ENCODE measurements at regions not wholly inside any gene's neighbourhood (a gene's known extent, or its start where the extent isn't known, plus 50 kb on each side); places are given as distances from the start of the nearest gene placed in this dataset.

GRCh38 chr6:109224107-109224875, 129.0 kb downstream of the CEP57L1 start:
- DNase-seq (ENCODE audit: low spot score in 2 of 2): no peak
- H3K4me3 ChIP-seq (ENCODE audit: low read depth, poor library complexity, severe bottlenecking): no peak overlapping the region
- 62 to 92% methylated on average over 4 of the region's 4 CpGs for WGBS, 2 donors
- intact Hi-C loops (cut with DNase I; ENCODE audit: low total_unique reads): no loop called here
- TF ChIP-seq POLR2A (IDR thresholded peaks at IDR 0.05) (no peak), CTCF (IDR thresholded peaks at IDR 0.05) (no peak)

- TF ChIP-seq CTCF (IDR thresholded peaks at IDR 0.05) (no peak), POLR2A (IDR thresholded peaks at IDR 0.05) (no peak)
Measured at GRCh38 chr6:109222848-109223247, 127.5 kb downstream of the CEP57L1 start.

GRCh38 chr6:109221543-109222195, 126.4 kb downstream of the CEP57L1 start:
- 63 to 74% methylated on average over 1 of the region's 1 CpG for WGBS, 2 donors
- DNase-seq (ENCODE audit: low spot score in 2 of 2): no peak
- no peak for TF ChIP-seq POLR2A (IDR thresholded peaks at IDR 0.05)
- TF ChIP-seq CTCF (IDR thresholded peaks at IDR 0.05): no peak
- no peak overlapping the region for H3K4me3 ChIP-seq (ENCODE audit: low read depth, poor library complexity, severe bottlenecking)
- intact Hi-C loops (cut with DNase I; ENCODE audit: low total_unique reads): no loop called here

More at GRCh38 chr6:109222848-109223247, 127.5 kb downstream of the CEP57L1 start:
- no peak overlapping the region for H3K4me3 ChIP-seq (ENCODE audit: low read depth, poor library complexity, severe bottlenecking)
- intact Hi-C loops (cut with DNase I; ENCODE audit: low total_unique reads): no loop called here
- 95% methylated on average over 3 of the region's 3 CpGs for WGBS, 2 donors
- DNase-seq (ENCODE audit: low spot score in 2 of 2): no peak

Measured in lower leg skin (tissue), 4 donors.